H9 (cell line): ENCODE measurements at regions not wholly inside any gene's neighbourhood (a gene's known extent, or its start where the extent isn't known, plus 50 kb on each side); places are given as distances from the start of the nearest gene placed in this dataset.

Experiments
- DNase-seq: peaks from one replicate; pipeline ENCODE4 v3.0.0-alpha.2; 2017
- H2AFZ ChIP-seq: one replicate; pipeline ENCODE4 v1.6.1; 2013; ENCODE audit warnings: mild to moderate bottlenecking, low read length, control low read depth, moderate library complexity
- H2AK5ac ChIP-seq: 2 replicates; pipeline ENCODE4 v1.6.1; 2013; ENCODE audit warnings: low read length, control low read depth, mixed read lengths; ENCODE audit not compliant: insufficient read length
- H2BK120ac ChIP-seq: one replicate; pipeline ENCODE4 v1.6.1; 2013; ENCODE audit warnings: low read depth, mild to moderate bottlenecking, low read length, control low read depth, inconsistent platforms; ENCODE audit not compliant: poor library complexity, severe bottlenecking
- H2BK12ac ChIP-seq: 2 replicates; pipeline ENCODE4 v1.6.1; 2013; ENCODE audit warnings: low read length, control low read depth, mixed read lengths, low read depth; ENCODE audit not compliant: insufficient read length
- H2BK15ac ChIP-seq: 2 replicates; pipeline ENCODE4 v1.6.1; 2013; ENCODE audit warnings: low read depth, low read length, control low read depth
- H2BK20ac ChIP-seq: one replicate; pipeline ENCODE4 v1.6.1; 2013; ENCODE audit warnings: low read depth, mild to moderate bottlenecking, low read length, control low read depth, inconsistent platforms; ENCODE audit not compliant: poor library complexity, severe bottlenecking
- H2BK5ac ChIP-seq: 2 replicates; pipeline ENCODE4 v1.6.1; 2013; ENCODE audit warnings: low read length, control low read depth, mixed read lengths; ENCODE audit not compliant: insufficient read length
- H3K14ac ChIP-seq: 2 replicates; pipeline ENCODE4 v1.6.1; 2013; ENCODE audit warnings: low read length, control low read depth; ENCODE audit not compliant: insufficient read depth
- H3K18ac ChIP-seq: 2 replicates; pipeline ENCODE4 v1.6.1; 2013; ENCODE audit warnings: low read depth, mild to moderate bottlenecking, mixed read lengths, low read length, control low read depth; ENCODE audit not compliant: insufficient read length
- H3K23ac ChIP-seq: 2 replicates; pipeline ENCODE4 v1.6.1; 2013; ENCODE audit warnings: low read length, control low read depth, mixed read lengths, low read depth; ENCODE audit not compliant: insufficient read length
- H3K23me2 ChIP-seq: 2 replicates; pipeline ENCODE4 v1.6.1; 2013; ENCODE audit warnings: low read depth, mild to moderate bottlenecking, mixed read lengths, low read length, control low read depth; ENCODE audit not compliant: insufficient read length, poor library complexity, severe bottlenecking
- H3K27ac ChIP-seq: 2 replicates; pipeline ENCODE4 v1.5.1; 2013; ENCODE audit warnings: low read length, control low read depth, mixed read lengths, low read depth; ENCODE audit not compliant: insufficient read length
- H3K27me3 ChIP-seq: 2 replicates; pipeline ENCODE4 v1.6.1; 2013; ENCODE audit warnings: low read length, control low read depth, inconsistent platforms; ENCODE audit not compliant: insufficient read depth
- H3K4ac ChIP-seq: 2 replicates; pipeline ENCODE4 v1.6.1; 2013; ENCODE audit warnings: low read depth, mild to moderate bottlenecking, control low read depth, inconsistent platforms, low read length, moderate library complexity
- H3K4me1 ChIP-seq: 2 replicates; pipeline ENCODE4 v1.6.1; 2013; ENCODE audit warnings: low read length, control low read depth, inconsistent platforms; ENCODE audit not compliant: insufficient read depth
- H3K4me2 ChIP-seq: 2 replicates; pipeline ENCODE4 v1.6.1; 2013; ENCODE audit warnings: low read length, control low read depth, mixed read lengths; ENCODE audit not compliant: insufficient read length, insufficient read depth
- H3K56ac ChIP-seq: 2 replicates; pipeline ENCODE4 v1.6.1; 2013; ENCODE audit warnings: low read depth, mild to moderate bottlenecking, mixed read lengths, low read length, control low read depth; ENCODE audit not compliant: insufficient read length
- H3K79me1 ChIP-seq: 2 replicates; pipeline ENCODE4 v1.6.1; 2013; ENCODE audit warnings: low read depth, mild to moderate bottlenecking, moderate library complexity, low read length, control low read depth, inconsistent platforms; ENCODE audit not compliant: insufficient read depth, poor library complexity, severe bottlenecking
- H3K79me2 ChIP-seq: 2 replicates; pipeline ENCODE4 v1.6.1; 2013; ENCODE audit warnings: low read length, control low read depth, inconsistent platforms; ENCODE audit not compliant: insufficient read depth
- H3K9ac ChIP-seq: 2 replicates; pipeline ENCODE4 v1.6.1; 2013; ENCODE audit warnings: low read length, control low read depth, mixed read lengths; ENCODE audit not compliant: insufficient read length; ENCODE audit errors: extremely low read depth
- H3K9me3 ChIP-seq: one replicate; pipeline ENCODE4 v1.6.1; 2013; ENCODE audit warnings: low read depth, low read length, inconsistent platforms; ENCODE audit not compliant: control insufficient read depth
- H3T11ph ChIP-seq: one replicate; pipeline ENCODE4 v1.6.1; 2013; ENCODE audit warnings: mild to moderate bottlenecking, low read length, control low read depth, inconsistent platforms
- H4K20me1 ChIP-seq: one replicate; pipeline ENCODE4 v1.6.1; 2013; ENCODE audit not compliant: control insufficient read depth, insufficient read length, insufficient read depth
- H4K5ac ChIP-seq: 2 replicates; pipeline ENCODE4 v1.6.1; 2013; ENCODE audit warnings: low read depth, mild to moderate bottlenecking, mixed read lengths, low read length, control low read depth; ENCODE audit not compliant: insufficient read length
- H4K8ac ChIP-seq: replicated peaks from 2 replicates; pipeline ENCODE4 v1.6.1; 2013; ENCODE audit warnings: low read length, control low read depth, mixed read lengths, low read depth; ENCODE audit not compliant: insufficient read length
- H4K91ac ChIP-seq: 2 replicates; pipeline ENCODE4 v1.6.1; 2013; ENCODE audit warnings: low read depth, mild to moderate bottlenecking, moderate library complexity, mixed read lengths, low read length, control low read depth; ENCODE audit not compliant: insufficient read length
- H3K27ac Mint-ChIP-seq, 3 experiments: 2 replicates in 2 of 3; 3 replicates in 1 of 3; pipeline ENCODE4 v1.8.0; 2020 to 2021; ENCODE audit warnings: mixed read lengths in 3 of 3, mild to moderate bottlenecking in 1 of 3, moderate library complexity in 1 of 3
- H3K27me3 Mint-ChIP-seq: 2 replicates; pipeline ENCODE4 v1.8.0; 2021; ENCODE audit warnings: low read depth, mild to moderate bottlenecking, moderate library complexity, mixed read lengths
- H3K36me3 Mint-ChIP-seq, 3 experiments: 2 replicates in 2 of 3; 3 replicates in 1 of 3; pipeline ENCODE4 v1.8.0; 2020 to 2021; ENCODE audit warnings: low read depth in 3 of 3, mixed read lengths in 3 of 3; ENCODE audit not compliant: insufficient read depth in 1 of 3
- H3K4me1 Mint-ChIP-seq, 2 experiments: 2 replicates each; pipeline ENCODE4 v1.8.0; 2020; ENCODE audit warnings: mixed read lengths in 2 of 2
- H3K4me3 Mint-ChIP-seq, 2 experiments: 2 replicates in 1 of 2; 3 replicates in 1 of 2; pipeline ENCODE4 v1.8.0; 2020 to 2021; ENCODE audit warnings: mild to moderate bottlenecking in 2 of 2, mixed read lengths in 2 of 2, moderate library complexity in 1 of 2
- H3K9me3 Mint-ChIP-seq, 2 experiments: 2 replicates in 1 of 2; 3 replicates in 1 of 2; pipeline ENCODE4 v1.8.0; 2020; ENCODE audit warnings: mild to moderate bottlenecking in 2 of 2, mixed read lengths in 2 of 2, moderate library complexity in 1 of 2
- CTCF ChIP-seq: fragments of 200-600 bp; sonication (generic); conservative IDR thresholded peaks from 3 replicates; pipeline ENCODE4 v1.8.0; 2021; ENCODE audit warnings: antibody characterized with exemption, mild to moderate bottlenecking

- no peak overlapping the region for H3K23ac ChIP-seq
- H3K27ac ChIP-seq, result no peak overlapping the region
- no peaks in the 10 kb centered on the region for H3K4me1 ChIP-seq
- H4K5ac ChIP-seq, result no peak overlapping the region
- H3K79me1 ChIP-seq, result no peaks in the 10 kb centered on the region
- no peak overlapping the region for H3K14ac ChIP-seq
- no peaks in the 10 kb centered on the region for H4K20me1 ChIP-seq
- H2AK5ac ChIP-seq, result no peak overlapping the region
- no peak overlapping the region for H4K91ac ChIP-seq
- H2AFZ ChIP-seq, result no peak overlapping the region
- H2BK15ac ChIP-seq, result no peak overlapping the region
- Mint-ChIP-seq H3K9me3 (no peaks in the 10 kb centered on the region), H3K27me3 (no peaks in the 10 kb centered on the region), H3K36me3 (no peaks in the 10 kb centered on the region), H3K27ac (no peak overlapping the region; a peak in 1 of 7 replicates), H3K4me3 (no peak overlapping the region), H3K4me1 (no peaks in the 10 kb centered on the region; a peak in 1 of 4 replicates)
- H3T11ph ChIP-seq, result no peak overlapping the region
- H3K9me3 ChIP-seq, result no peaks in the 10 kb centered on the region
- no peak overlapping the region for H3K4me2 ChIP-seq
- H3K79me2 ChIP-seq, result no peaks in the 10 kb centered on the region
- H4K8ac ChIP-seq, result no peak overlapping the region
- no peak overlapping the region for H3K18ac ChIP-seq
- H2BK120ac ChIP-seq, result no peak overlapping the region
- H2BK12ac ChIP-seq, result no peak overlapping the region
- TF ChIP-seq CTCF, result no peak
- H3K56ac ChIP-seq, result no peak overlapping the region
- no peak overlapping the region for H2BK5ac ChIP-seq
- no peaks in the 10 kb centered on the region for H3K27me3 ChIP-seq
- no peak overlapping the region for H3K9ac ChIP-seq
- H3K23me2 ChIP-seq, result no peaks in the 10 kb centered on the region
- H3K4ac ChIP-seq, result no peak overlapping the region
- H2BK20ac ChIP-seq, result no peak overlapping the region
- DNase-seq, result no peak
Observed at GRCh38 chr1:199002661-199003060, 363.8 kb downstream of the PTPRC start.
